GM18858 (cell line): ENCODE measurements at regions not wholly inside any gene's neighbourhood (a gene's known extent, or its start where the extent isn't known, plus 50 kb on each side); places are given as distances from the start of the nearest gene placed in this dataset.

Experiments used
- ATAC-seq: cut with Tn5 transposase; IDR thresholded peaks from one replicate; pipeline ENCODE4 v1.9.1; 2021; ENCODE audit not compliant: unreplicated experiment

DNA sequence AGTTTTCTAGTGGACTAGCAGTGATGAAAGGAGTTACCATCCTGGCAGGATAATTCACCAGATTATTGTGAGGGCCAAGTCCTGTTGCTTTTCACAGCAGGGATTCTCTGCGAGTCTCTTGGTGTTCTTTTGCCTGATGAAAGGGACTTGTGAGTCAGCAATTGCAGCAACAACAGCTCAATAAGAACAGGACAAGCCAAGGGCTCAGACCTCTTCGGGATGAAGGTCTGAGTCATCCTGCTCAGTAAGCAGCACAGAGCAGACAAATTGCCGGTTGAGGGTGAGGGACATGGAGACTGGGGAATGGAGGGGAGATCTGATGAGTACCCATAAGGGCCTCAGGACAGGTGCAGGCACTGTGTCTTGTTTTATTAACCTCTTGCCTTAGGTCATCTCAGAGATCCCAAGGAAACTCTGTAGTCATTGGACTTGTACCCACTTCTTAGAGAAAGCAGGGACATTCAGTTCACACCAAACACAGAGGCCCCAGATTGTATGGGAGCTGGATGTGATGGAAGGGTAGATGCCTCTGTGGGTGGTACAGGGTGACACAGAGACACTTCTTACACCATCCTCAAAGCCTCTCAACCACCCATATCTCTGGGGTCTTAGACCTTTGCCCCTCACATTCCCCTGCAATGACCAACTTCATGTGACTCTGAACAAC, 173.8 kb upstream of the TLE3 start:
- ATAC-seq, result no peak

DNA sequence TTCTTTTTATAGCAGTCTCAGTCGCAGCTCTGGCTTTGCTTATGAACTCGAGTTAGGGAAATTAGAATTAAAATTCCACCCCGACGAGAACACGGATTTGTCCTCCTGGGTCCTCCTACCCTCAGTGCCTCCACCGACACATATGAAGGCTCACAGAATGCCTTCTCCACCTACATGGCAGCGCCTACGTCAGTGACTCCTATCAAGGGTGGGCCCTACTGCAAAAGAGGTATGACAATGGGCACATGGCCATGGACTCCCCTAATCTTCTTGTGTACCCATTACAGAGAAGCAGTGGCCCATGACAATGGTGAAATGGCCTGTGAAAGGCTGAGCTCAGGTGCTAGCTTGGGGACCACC, 173.0 kb upstream of the TLE3 start:
- ATAC-seq, result no peak

DNA sequence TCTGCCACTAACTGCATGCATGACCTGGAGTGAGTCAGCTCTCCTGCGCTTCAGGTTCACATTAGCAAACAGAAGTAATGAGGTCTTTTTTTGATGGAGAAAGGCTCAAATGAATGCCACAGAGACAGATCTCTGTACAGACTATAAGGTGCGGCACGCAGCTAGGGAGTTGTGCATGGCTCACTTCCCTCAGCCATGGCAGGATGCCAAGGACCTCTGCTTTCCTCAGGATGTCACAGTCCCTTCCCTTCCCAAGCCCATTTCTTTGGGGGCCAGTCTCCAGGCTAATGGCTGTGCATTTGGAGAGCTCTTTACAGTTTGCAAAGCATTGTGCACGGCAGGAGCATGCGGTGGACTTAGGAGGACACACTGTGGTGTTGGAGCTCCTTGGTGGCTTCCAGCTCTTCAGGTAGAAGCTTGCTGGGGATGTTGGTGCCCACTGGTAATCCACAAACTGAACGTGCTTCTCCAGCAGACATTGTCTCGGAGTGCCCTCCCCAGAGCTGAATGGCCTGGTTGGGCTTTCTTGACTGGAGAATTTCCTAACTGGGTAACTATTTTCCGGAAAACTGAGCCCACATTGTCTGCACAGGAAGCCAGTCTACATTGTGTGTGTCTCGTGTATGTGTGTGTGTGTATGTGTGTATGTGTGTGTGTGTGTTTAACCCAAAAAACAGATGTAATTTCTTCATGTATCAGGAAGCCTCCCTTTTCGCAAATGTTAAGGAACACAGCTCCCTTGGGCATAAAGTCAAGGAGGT, 172.5 kb upstream of the TLE3 start:
- no peak for ATAC-seq

DNA sequence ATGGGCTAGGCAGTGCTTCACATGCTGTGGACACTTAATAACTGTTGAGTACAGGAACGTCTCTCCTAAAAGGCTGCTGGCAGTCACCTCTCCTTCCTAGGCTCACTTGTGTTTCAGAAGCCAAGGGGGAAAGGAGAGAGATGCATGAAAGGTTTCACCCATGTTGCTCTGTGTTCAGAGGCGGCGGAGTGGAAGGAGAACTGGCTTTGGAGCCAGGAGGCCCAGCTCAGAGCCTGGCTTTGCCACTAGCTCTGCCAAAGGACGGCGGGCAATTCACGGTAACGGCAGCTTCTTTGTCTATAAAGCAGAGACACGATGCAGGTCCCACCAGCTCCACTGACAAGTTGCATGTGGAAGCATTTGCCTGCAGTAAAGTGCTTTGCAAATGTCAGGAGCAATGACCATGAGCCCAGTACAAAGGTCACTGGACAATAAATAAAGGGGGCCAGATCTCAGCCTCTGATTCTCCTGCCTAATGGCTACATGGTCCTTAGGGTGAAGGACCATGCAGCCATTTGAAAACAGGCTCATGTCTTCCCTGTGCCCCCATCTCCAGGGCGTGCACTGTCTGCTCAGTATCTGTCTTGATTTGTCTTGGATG, 171.7 kb upstream of the TLE3 start:
- ATAC-seq, result no peak

DNA sequence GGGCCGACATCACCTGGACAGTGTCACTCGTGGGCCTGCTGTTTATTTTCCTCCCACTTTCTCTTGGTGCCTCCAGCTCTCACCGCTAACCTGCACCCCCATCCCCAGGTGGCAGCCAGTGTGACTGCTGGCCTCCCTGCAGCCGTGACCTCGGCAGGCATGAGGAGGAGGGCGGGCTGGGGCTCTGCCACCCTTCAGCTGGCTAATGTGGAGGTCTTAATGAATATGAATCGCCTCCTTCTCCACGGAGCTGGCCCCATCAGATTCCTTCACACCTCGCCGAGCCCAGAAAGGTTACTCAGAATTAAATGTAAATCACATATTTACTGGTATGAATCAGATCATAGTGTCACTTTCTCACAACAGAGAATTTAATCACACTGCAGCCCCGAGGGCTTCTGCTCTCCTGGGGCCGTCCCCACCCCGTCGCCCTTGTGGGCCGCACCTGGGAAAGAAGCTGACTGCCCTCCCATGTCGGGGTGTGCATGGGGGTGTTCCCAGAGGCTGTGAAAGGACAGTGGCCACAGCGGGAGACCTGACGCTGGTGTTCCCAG, 171.1 kb upstream of the TLE3 start:
- no peak for ATAC-seq

DNA sequence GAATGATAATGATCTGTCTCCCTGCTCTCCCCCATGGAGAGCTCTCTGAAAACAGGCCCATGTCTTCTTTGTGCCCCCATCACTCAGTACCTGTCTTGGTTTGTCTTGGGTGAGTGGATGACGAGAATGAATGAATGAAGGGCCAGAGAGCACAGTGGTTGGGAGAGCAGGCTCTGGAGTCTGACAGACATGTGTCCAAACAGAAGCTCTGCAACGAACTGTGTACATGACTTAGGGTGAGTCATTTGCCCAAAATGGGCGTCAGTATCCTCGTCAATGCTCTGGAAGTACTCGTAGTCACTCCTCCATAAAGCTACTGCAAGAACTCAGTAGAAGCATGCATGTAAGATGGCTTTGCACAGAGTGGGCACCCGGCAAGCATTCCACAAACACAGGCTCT, 170.2 kb upstream of the TLE3 start:
- ATAC-seq, result no peak

DNA sequence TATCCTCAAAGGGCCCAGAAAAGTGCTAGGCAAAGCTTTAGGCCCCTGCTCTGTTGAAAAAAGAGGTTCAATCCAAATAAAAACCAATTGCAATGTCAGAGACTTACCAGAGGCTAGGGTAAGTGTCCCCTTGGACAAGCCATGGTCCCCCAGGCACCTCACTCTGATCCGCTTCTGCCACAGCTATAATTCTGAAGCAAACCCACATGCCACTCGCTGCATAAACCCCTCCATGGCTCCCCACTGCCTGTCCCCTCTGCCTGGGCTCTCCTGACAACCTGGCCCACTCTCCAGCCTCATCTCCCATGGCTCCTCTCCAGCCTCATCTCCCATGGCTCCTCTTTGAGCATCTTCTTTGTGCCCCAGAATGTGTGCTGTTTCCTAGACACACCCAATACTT, 169.6 kb upstream of the TLE3 start:
- ATAC-seq, result no peak

DNA sequence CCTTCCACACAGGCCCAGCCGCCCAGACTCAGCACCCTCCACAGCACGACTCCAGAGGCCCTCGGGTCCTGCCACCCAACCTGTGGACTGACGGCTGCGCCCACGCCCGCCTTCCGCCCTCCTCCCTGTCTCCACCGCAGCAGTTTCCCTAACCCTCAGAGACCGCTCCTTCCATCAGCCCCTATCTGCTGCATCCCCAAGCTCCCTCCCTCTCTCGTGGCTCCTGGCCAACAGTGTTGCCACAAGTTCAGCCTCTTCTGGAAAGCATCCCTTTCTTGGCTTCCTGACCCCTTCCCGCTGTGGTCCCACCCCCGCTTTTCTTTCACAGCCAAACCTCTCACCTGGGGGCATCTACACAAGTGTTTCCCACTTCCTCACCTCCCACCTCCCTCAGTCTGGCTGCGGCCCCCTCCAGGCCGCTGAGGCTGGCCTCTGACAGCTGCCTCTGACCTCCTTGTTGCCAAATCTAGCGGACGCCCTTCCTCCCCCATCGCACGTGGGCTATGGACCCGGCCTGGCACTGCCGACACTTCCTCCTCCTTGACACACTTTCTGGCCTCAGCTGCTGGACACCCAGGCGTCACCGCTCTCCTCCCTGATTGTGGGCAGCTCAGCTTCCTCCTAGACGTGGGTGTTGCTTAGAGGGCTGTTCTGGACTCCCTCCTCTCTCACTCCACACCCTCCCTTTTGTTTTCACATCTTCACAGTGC, 168.8 kb upstream of the TLE3 start:
- ATAC-seq, result no peak

DNA sequence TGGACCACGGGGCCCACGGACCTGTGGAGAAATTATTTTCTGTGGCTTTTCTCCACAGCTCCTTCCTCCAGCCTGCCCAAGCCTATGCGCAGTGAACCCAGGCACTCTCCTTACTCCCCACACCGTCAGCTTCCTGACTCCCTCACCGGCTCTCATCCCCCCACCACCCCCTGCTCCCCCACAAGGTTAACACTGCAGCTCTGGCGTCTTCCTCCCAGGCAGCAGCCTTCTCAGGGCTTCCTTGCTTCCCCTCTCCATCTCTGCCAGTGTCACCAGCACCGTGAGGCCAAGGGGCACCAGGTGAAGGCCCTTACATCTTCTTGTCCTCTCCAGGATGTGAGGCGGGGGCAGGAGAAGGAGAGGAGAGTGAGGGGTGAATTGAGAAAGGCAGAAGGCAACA, 168.3 kb upstream of the TLE3 start:
- ATAC-seq, result no peak

DNA sequence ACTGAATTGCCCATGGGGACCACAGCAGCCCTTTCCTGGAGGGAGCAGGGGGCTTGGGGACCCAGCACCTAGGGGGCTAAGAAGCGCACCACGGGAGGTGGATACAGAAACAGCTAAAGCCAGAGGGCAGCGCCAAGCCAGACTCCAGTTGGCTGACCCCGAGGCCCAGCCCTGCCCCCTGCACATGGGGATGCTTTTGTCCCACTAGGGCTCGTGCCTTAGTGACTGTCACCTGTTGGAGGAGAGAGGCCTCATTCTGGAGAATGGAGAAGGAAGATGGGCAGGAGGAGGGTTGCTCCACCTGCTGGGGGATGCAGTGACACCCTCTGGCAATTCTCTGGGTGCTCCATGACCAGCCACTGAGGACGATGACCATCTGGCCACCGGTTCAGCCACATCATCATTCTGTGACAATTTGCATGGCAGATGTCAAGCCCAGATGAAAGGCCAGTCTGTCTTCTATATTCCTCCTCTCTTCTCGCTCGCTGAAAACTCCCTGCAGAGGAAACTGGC, 167.8 kb upstream of the TLE3 start:
- no peak for ATAC-seq

DNA sequence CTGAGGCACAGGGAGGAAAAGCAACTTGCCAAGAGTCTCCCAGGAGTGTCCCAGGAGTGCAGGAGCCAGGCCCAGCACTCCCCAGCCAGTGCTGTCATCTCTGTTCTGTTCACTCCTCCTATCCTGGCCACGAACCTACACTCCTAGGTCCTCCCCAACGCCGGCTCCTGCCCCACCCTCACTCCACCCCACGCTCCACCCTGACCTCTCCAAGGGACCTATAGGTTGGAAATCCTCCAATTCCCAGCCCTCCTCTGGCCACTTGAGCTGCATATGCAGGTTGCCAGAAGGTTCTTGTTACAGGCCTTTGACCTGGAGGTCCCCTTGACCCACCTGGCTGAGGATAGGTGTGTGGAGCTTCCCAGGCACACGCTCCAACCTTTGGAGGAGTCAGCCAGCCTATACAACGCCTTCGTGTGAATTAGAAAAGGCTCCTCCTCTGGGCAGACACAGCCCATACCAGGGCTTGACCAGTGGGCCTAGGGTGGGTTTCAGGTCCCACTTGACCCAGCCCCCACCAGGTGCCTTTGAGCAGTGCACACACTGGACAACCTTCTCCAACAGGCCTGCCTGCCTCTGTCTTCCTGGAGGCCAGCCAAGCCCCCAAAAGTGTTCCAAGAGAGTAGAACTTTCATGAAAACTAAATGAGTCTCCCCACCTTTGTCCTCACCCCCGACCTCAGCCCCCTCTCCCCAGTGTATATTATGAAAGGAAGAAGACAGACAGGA, 167.2 kb upstream of the TLE3 start:
- ATAC-seq, result no peak

DNA sequence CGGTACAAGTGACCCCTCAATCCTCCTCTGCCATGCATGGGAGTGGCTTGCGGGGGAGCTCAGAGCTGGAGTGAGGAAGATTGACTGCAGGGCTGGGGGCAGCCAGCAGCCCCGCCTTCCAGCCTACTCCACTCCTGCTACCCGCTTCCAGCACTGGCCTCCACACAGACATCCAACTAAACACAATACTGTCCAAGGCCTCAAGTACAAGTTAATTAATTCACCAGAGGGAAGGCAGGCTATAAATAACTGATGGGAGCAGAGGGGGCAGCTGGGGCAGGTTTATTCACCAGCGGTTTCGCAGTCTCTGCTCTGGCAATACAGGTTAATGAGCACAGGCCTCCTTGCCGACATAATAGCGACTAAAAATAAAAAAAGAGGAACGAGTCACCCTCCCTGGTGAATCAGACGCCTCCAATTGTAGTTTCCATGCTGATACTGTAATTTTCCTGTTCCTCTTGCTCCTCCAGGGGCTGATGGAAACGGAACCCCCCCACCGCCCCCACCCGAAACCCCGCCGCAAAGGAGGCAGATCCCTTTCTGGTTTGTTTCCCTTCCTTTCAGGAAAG, 166.4 kb upstream of the TLE3 start:
- no peak for ATAC-seq

DNA sequence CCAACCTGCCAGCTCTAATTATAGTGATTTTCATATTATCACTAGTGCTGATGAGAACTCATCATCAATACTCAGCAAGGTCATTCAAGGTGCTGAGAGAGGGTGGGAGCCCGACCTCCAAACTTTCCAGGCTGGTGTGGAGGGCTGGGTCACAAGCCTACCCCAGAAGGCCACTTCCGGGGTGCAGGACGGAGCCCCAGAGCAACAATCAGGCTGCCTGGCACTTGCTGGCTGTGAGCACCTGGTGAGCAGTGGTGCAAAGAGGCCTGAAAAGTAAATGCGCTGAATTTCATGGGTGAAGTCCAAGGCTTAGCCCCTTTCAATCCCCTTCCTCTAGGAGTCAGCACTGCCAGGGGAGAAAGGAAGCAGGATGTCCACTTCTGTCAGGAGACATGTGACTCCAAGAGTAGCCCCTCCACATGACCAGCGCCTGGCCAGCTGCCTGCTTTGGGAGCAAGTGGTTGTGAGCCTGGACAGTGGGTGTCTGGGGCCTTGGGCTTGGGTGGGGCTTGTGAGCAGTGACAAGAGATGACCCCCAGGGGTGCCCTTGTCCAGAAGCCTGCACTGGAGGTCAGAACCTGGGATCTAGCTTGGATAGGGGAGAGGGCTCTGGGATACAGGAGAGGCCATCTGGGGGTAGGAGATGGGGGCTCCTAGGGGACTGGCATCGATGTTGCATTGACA, 165.0 kb upstream of the TLE3 start:
- no peak for ATAC-seq

DNA sequence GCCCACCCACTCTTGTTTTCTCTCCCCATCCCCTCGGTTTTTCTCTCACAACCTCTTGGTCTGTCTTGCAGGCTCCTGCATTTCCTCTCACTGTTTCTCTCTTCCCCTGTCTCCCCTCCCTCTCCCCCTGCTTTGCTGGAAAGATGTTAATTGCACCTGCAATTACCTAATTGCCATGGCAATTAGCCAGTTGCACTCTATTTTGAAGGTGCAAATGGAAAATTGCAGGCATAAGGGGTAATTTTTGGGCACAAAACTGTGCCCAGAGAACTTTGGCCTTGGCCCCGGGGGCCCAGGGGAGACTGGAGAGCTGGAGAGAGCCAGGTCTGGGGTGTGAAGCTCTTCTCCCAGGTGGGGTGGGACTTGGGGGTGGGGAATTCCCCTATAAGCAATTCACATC, 164.5 kb upstream of the TLE3 start:
- no peak for ATAC-seq

DNA sequence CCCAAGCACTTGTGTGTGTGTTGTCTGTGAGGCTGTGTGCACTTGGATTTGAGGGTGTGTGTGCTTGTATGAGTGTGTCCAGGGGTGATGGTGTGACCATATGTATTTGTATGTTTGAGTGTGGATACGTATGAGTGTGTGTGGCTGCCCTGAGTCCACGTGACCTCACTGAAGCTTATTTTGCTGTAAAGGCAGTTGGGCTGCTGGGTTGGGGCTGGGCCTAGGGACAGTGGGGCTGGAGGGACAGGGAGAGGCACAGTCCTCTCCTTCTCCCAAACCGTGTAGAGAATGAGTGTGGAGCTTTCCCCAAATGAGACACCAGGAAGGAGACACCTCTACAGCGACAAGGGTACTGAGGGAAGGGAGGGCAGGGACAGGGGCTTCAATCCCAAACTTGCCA, 163.4 kb upstream of the TLE3 start:
- no peak for ATAC-seq

DNA sequence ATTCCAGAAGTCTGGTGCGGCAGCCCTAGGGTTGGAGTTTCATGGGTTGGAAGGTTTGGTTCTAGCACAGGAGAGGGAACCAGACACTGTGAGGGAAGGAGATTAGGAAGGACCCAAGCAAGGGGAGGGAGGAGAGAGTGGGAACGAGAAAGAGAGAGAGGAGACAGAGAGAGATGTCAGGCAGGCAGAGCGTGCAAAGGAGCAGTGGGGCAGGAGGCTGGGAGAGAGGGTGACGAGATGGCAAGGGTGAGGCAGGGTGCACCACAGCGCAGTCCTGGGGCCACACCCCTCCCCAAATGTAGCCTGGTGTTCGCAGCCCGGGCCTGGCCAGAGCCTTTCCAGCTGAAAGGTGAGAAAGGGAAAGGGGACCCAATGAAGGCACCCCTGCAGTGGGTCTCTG, 162.9 kb upstream of the TLE3 start:
- no peak for ATAC-seq

DNA sequence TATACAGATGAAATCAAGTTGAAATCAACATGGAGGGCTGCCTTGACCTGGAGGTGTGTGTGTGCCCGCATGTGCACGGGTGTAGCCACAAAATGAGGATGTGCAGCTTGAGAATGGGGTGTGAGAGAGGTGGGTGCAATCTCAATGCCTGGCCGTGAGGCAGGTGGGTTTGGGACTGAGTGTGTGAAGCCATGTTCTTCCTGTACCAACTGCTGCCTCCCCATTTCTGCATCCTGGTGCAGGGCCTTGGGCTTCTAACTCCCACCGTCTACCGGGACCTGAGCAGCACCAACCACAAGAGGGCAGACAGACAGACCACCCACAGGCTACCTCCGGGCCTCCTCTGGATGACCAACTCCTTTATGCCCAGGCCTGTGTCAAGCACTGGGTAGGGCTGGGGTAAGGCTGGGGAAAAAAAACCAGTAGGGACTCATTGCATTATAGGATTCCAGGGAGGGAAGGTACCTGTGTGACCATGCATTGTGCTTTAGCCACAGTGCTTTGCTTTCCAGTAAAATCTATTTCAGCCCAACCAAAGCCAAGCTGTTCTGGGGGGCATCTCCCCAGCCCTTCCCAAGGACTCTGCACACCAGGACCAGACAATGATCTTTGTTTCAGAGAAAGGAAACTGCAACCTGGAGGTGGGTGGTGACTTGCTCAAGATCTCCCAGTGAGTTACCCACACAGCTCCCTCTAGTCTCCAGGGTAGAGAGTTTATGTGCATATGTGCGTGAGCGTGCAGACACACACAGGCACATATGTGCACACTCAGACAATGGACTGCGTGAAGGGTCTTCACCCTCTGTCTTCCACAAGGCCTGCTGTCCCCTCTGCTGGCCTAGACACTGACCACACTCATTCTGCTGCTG, 162.2 kb upstream of the TLE3 start:
- ATAC-seq, result no peak

DNA sequence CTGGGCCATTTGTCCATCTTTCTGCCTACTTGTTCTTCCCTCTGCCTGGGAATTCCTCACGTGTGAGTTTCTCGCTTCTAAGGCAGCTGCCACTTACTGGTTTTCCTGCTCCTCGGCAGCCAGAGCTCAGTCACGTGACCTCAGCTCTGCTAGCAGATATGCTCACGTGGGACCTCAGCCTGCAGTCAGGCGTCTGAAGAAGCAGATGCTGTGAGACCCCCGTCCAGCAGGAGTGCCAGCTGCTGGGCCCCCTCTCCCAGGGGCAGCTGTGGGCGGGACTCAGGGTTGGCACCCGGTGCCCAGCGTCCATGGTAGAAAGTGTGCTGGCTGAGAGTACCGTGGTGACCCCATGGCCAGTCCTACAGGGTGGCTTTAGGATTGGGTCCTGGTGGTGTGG, 161.3 kb upstream of the TLE3 start:
- ATAC-seq, result no peak
